ENCODE measurements at regions not wholly inside any gene's neighbourhood (a gene's known extent, or its start where the extent isn't known, plus 50 kb on each side); places are given as distances from the start of the nearest gene placed in this dataset.

DNA sequence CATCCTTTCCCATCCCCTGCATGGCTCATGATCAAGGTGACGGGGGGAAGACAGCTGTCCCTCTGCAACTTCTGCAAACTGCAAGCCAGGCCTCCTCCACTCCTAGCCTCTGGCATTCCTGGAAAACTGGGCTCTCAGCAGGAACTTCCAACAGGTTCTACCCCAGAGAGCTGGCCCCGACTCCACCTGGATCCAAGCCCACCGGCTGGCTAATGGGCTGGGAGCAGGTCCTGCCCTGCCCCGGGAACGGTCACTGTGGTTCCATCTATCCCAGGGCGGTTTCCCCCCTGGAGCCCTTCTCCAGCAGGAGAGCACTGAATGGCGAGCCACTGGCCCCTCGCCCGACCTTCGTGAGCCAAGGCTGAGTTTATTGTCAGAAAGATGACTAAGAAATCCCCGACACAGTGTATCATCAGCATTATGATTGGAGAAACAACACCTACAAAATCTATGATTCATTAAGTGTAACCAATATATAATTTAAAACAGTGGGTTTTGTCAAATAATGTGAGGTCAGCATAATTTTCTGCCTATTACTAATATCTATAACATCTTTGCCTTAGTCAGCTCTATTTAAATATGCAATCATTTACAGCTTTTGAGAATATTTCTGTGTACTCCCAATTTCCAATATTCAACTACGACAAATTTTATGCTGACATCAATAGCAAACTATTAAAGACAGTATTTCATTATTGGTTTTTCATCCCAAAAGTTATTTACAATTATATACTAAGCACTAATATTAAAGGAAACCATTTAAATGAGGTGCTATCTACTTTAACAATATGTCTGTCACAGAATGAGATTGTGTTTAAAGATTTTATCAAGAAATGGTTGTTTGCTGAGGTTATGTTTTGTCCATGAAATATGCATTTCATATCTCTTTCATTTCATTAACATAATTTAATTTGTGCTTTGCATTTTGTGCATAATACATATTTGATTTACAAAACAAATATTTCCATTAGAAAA lies 133.0 kb downstream of the URI1 start:
- dilution Hi-C loops (cut with HindIII; ENCODE audit: low sequenced_read_pairs, unreplicated experiment), result no loop called here
- intact Hi-C loops (cut with micrococcal nuclease), result no loop called here
- no peaks in the 10 kb centered on the region for H3K27me3 ChIP-seq (ENCODE audit: control insufficient read depth, insufficient read depth, low read length)
- 60% methylated on average over 2 of the region's 12 CpGs; no CpG with 5 or more reads in 1 of the 2 experiments for WGBS, 2 experiments (ENCODE audit: extremely low coverage in 2 of 2, insufficient read length in 1 of 2)
- no peak overlapping the region for H2BK20ac ChIP-seq (ENCODE audit: low read depth, low read length)
- H3K4ac ChIP-seq (ENCODE audit: low read depth, low read length), result no peak overlapping the region
- no peak overlapping the region for H2AK5ac ChIP-seq (ENCODE audit: low read depth, low read length)
- no peak overlapping the region for H2BK15ac ChIP-seq (ENCODE audit: low read depth, low read length)
- H3K56ac ChIP-seq (ENCODE audit: extremely low read depth, insufficient read depth, low read length), result no peak overlapping the region
- in situ Hi-C loops (cut with MboI; ENCODE audit: low sequenced_read_pairs), result no loop called here
- no peaks in the 10 kb centered on the region for H3K4me1 ChIP-seq (ENCODE audit: control insufficient read depth, insufficient read depth, low read length)
- H3K9me1 ChIP-seq (ENCODE audit: insufficient read depth, low read length), result no peaks in the 10 kb centered on the region
- no peak overlapping the region for H2BK120ac ChIP-seq (ENCODE audit: low read depth, low read length)
- ATAC-seq (ENCODE audit: low read depth) (no peak), DNase-seq (no peak)
- no TSS peak for BruUV-seq (replicated peaks)
- no peak overlapping the region for H3K9ac ChIP-seq (ENCODE audit: low read depth, low read length)
- H4K5ac ChIP-seq (ENCODE audit: low read depth, low read length), result no peak overlapping the region
- H3K23ac ChIP-seq (ENCODE audit: low read depth, low read length), result no peak overlapping the region
- H4K8ac ChIP-seq (ENCODE audit: low read depth in 2 of 2, low read length in 2 of 2), result no peak overlapping the region
- no peak overlapping the region for H3K18ac ChIP-seq (ENCODE audit: low read depth, low read length)
- no peak overlapping the region for H3K4me3 ChIP-seq (ENCODE audit: insufficient read depth, low read depth, low read length)
- H3K27ac ChIP-seq (ENCODE audit: insufficient read depth, low read length), result no peak overlapping the region
- no peak overlapping the region for H3K4me2 ChIP-seq (ENCODE audit: low read depth, low read length)
- H4K20me1 ChIP-seq (ENCODE audit: insufficient read depth, low read length), result no peaks in the 10 kb centered on the region
- no peak overlapping the region for H2AK9ac ChIP-seq (replicated peaks; ENCODE audit: low read depth, low read length, poor library complexity)
- no peaks in the 10 kb centered on the region for H3K79me1 ChIP-seq (ENCODE audit: low read depth in 1 of 2, low read length in 2 of 2)
- ChIA-PET POLR2A (ENCODE audit: unreplicated experiment) (no interaction called here), CTCF (no interaction called here)
- H2BK5ac ChIP-seq (ENCODE audit: low read depth, low read length, poor library complexity, severe bottlenecking), result no peak overlapping the region
- H3K9me3 ChIP-seq (ENCODE audit: control insufficient read depth, insufficient read depth, low read length), result no peaks in the 10 kb centered on the region
- H3K36me3 ChIP-seq (ENCODE audit: control insufficient read depth, insufficient read depth, low read length), result no peaks in the 10 kb centered on the region
- TF ChIP-seq MAFK (IDR thresholded peaks at IDR 0.05; ENCODE audit: low read depth, low read length), result peak; percentile 93
- TF ChIP-seq CHD1 (IDR thresholded peaks at IDR 0.05; ENCODE audit: low read depth, low read length), result no peak
- no peak overlapping the region for H3K14ac ChIP-seq (replicated peaks; ENCODE audit: low read depth, low read length)
- no peak overlapping the region for H2AFZ ChIP-seq (replicated peaks; ENCODE audit: low read length, poor library complexity)
- no peak overlapping the region for H4K91ac ChIP-seq (ENCODE audit: insufficient read depth, low read depth, low read length)

Measured in IMR-90 (cell line).